ENCODE measurements at regions not wholly inside any gene's neighbourhood (a gene's known extent, or its start where the extent isn't known, plus 50 kb on each side); places are given as distances from the start of the nearest gene placed in this dataset.

- Histone ChIP-seq H3K9me3 (no peaks in the 10 kb centered on the region), H3K36me3 (no peaks in the 10 kb centered on the region), H3K27me3 (no peaks in the 10 kb centered on the region), H3K4me3 (no peak overlapping the region), H3K4me1 (peaks cover 0 to 16% of the 10 kb centered on the region in 2 donors), H3K27ac (peak overlapping the region in 1 of 2 donors; percentile 71)
- ATAC-seq (no peak), DNase-seq (no peak)
- TF ChIP-seq, protein P1, sequence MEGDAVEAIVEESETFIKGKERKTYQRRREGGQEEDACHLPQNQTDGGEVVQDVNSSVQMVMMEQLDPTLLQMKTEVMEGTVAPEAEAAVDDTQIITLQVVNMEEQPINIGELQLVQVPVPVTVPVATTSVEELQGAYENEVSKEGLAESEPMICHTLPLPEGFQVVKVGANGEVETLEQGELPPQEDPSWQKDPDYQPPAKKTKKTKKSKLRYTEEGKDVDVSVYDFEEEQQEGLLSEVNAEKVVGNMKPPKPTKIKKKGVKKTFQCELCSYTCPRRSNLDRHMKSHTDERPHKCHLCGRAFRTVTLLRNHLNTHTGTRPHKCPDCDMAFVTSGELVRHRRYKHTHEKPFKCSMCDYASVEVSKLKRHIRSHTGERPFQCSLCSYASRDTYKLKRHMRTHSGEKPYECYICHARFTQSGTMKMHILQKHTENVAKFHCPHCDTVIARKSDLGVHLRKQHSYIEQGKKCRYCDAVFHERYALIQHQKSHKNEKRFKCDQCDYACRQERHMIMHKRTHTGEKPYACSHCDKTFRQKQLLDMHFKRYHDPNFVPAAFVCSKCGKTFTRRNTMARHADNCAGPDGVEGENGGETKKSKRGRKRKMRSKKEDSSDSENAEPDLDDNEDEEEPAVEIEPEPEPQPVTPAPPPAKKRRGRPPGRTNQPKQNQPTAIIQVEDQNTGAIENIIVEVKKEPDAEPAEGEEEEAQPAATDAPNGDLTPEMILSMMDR (IDR thresholded peaks at IDR 0.05) = no peak
- intact Hi-C loops (cut with DNase I) = no loop called here
Measured at GRCh38 chr1:234543442-234544086, 64.6 kb upstream of the TARBP1 start.

DNA sequence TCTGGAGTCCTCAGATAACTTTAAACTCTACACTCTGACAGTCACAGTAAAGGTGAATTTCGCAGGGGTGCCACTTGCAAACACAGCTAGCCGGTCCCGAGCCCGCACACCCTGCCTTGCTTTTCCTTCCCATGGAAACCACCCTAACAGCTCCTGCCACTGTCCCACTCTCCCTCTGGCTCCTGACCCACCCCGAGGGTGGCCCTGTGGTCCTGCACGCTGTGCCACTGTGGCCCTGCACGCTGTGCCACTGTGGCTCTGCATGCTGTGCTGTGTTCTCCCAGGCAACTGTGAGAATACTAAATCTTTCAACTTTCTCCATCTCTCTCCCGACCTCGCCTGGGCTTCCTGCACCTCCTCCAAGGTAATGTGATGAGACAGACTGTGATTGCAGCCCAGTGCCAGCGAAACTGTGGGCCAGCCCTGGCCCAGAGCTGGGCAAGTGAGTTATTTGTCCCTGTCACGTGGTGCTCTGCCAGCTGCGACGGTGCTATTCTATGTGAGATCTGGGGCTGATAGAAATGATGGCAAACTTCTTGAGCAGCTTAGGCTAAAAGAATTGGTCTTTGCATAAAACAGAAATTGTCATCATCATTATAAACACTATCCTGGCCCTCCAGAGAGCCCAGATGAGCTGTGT lies 63.4 kb upstream of the TARBP1 start:
- no peak for ATAC-seq
- no peak for DNase-seq
- H3K4me3 ChIP-seq = no peak overlapping the region
- intact Hi-C loops (cut with DNase I) = no loop called here
- TF ChIP-seq, protein P1 (IDR thresholded peaks at IDR 0.05) = no peak
- no peaks in the 10 kb centered on the region for H3K9me3 ChIP-seq
- H3K27ac ChIP-seq = no peak overlapping the region
- H3K27me3 ChIP-seq = no peaks in the 10 kb centered on the region
- no peaks in the 10 kb centered on the region for H3K36me3 ChIP-seq
- H3K4me1 ChIP-seq = peaks cover 0 to 16% of the 10 kb centered on the region in 2 donors

DNA sequence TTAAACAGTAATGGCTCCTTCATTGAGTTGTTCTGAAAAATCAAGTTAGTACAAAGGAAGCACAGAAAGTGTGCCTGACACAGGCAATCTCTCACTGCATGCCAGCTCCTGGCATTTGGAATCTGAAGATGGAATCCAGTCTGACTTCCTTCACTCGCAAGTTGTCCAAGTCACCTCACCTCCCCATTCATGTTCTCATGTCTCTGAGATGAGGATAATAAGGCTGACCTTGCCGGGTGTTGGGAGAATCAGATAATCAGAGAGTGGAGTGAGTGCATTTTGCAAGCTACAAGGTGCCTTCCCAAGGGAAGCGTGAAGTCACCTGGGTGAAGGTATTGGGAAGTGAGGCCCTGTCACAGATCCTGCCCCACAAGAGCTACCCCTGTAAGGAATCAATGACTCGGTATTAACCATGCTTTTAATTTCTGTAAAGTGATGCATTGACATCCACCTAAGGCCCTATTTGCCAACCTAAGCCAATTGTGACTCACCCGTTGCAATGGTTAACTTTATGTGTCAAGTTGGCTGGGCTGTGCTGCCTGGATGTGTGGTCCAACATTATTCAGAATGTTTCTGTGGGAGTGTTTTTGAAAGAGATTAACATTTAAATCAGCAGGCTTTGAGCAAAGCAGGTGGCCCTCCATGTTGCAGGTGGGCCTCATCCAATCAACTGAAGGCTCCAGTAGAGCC lies 62.5 kb upstream of the TARBP1 start:
- Histone ChIP-seq H3K9me3 (no peaks in the 10 kb centered on the region), H3K4me3 (no peak overlapping the region), H3K36me3 (no peaks in the 10 kb centered on the region), H3K4me1 (peaks cover 7 to 21% of the 10 kb centered on the region in 2 donors), H3K27me3 (no peaks in the 10 kb centered on the region), H3K27ac (no peak overlapping the region)
- TF ChIP-seq, protein P1 (IDR thresholded peaks at IDR 0.05) = no peak
- DNase-seq (no peak), ATAC-seq (no peak)
- intact Hi-C loops (cut with DNase I) = no loop called here

- Histone ChIP-seq H3K27ac (no peak overlapping the region), H3K4me1 (peaks cover 18 to 30% of the 10 kb centered on the region in 2 donors), H3K9me3 (no peaks in the 10 kb centered on the region), H3K27me3 (no peaks in the 10 kb centered on the region), H3K36me3 (no peaks in the 10 kb centered on the region), H3K4me3 (no peak overlapping the region)
- TF ChIP-seq, protein P1 (IDR thresholded peaks at IDR 0.05) = no peak
- DNase-seq (no peak), ATAC-seq (no peak)
- intact Hi-C loops (cut with DNase I) = no loop called here
Measured at GRCh38 chr1:234540404-234540762, 61.4 kb upstream of the TARBP1 start.
